ENCODE measurements at regions not wholly inside any gene's neighbourhood (a gene's known extent, or its start where the extent isn't known, plus 50 kb on each side); places are given as distances from the start of the nearest gene placed in this dataset.
"Not testable (repeated sequence)": the region's sequence is repeated elsewhere in the genome, so short reads cannot be mapped to it uniquely, and the experiment has no call there.

GRCh38 chr9:136601250-136601973 is 55.6 kb upstream of the NOTCH1 start:
- not testable (repeated sequence) for TF ChIP-seq CTCF, POLR2A (IDR thresholded peaks at IDR 0.05)

Data from heart left ventricle (tissue), 13 donors.